SK-N-SH treated with all-trans-retinoic acid at 6 μM for 48 hours (cell line): ENCODE measurements at regions not wholly inside any gene's neighbourhood (a gene's known extent, or its start where the extent isn't known, plus 50 kb on each side); places are given as distances from the start of the nearest gene placed in this dataset.

Experiments used
- ARNTL ChIP-seq: fragments of 450-650 bp; formaldehyde crosslinking; IDR thresholded peaks from 2 replicates; pipeline ENCODE4 v1.5.0; 2020; ENCODE audit warnings: low read depth, mild to moderate bottlenecking, moderate library complexity, borderline replicate concordance
- BACH2 ChIP-seq: fragments of 250-450 bp; sonication (Bioruptor Pico); IDR thresholded peaks from 2 replicates; pipeline ENCODE4 v1.9.0; 2021; ENCODE audit warnings: mild to moderate bottlenecking, borderline replicate concordance
- CSDC2 ChIP-seq: fragments of 250-450 bp; sonication (Bioruptor Pico); IDR thresholded peaks from 2 replicates; pipeline ENCODE4 v1.5.0; 2020; ENCODE audit warnings: mild to moderate bottlenecking, moderate library complexity
- SNAI2 ChIP-seq: fragments of 250-450 bp; sonication (Bioruptor Pico); IDR thresholded peaks from 2 replicates; pipeline ENCODE4 v1.5.0; 2020; ENCODE audit warnings: mild to moderate bottlenecking, moderate library complexity
- TCF4 ChIP-seq: fragments of 250-450 bp; sonication (Bioruptor Pico); IDR thresholded peaks from 2 replicates; pipeline ENCODE4 v1.8.0; 2021; ENCODE audit warnings: mild to moderate bottlenecking, moderate library complexity, borderline replicate concordance
- TOX ChIP-seq: fragments of 250-450 bp; sonication (Bioruptor Pico); IDR thresholded peaks from 2 replicates; pipeline ENCODE4 v1.8.0; 2021; ENCODE audit warnings: mild to moderate bottlenecking, moderate library complexity, borderline replicate concordance
- ZFP30 ChIP-seq: fragments of 450-650 bp; formaldehyde crosslinking; IDR thresholded peaks from 2 replicates; pipeline ENCODE4 v1.5.0; 2022; ENCODE audit warnings: mild to moderate bottlenecking, moderate library complexity
- ZNF8 ChIP-seq: fragments of 450-650 bp; formaldehyde crosslinking; IDR thresholded peaks from 2 replicates; pipeline ENCODE4 v1.5.0; 2020; ENCODE audit warnings: mild to moderate bottlenecking, moderate library complexity
- TF ChIP-seq, protein P1 (sequence below): fragments of 250-450 bp; sonication (Bioruptor Pico); IDR thresholded peaks from 2 replicates; pipeline ENCODE4 v1.5.1; 2020; ENCODE audit warnings: low read depth, mild to moderate bottlenecking, moderate library complexity
- TF ChIP-seq, protein P2 (sequence below): fragments of 250-450 bp; sonication (Bioruptor Pico); IDR thresholded peaks from 2 replicates; pipeline ENCODE4 v1.8.0; 2020; ENCODE audit warnings: mild to moderate bottlenecking, moderate library complexity, borderline replicate concordance
- TF ChIP-seq, protein P3 (sequence below): fragments of 250-450 bp; sonication (Bioruptor Pico); IDR thresholded peaks from 2 replicates; pipeline ENCODE4 v1.5.0; 2020; ENCODE audit warnings: mild to moderate bottlenecking, moderate library complexity

DNA sequence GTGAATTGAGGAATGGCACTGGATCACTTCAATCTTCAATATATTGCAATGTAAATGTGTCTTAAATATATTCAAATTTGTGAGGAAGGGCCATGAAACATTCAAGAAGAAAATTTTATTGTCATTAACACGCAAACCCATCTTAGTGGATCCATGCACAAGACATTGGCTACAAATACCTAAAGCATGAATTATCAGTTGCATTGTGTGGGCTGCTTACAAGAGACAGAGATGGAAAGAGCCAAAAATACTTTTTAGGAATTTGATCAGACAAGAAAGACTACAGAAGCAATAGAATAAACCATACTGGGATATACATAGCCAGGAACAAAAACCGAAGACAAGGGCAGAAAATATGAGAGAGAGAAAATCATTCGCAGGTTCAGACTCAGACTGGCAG is 616.2 kb upstream of the GRIA3 start:
- no peak for TF ChIP-seq ARNTL (CRISPR knock-in tag)
- no peak for TF ChIP-seq ZNF8 (CRISPR knock-in tag)
- no peak for TF ChIP-seq ZFP30
- TF ChIP-seq SNAI2 (CRISPR knock-in tag), result no peak
- no peak for TF ChIP-seq TCF4 (CRISPR knock-in tag)
- no peak for TF ChIP-seq TOX (CRISPR knock-in tag)
- TF ChIP-seq, protein P1, sequence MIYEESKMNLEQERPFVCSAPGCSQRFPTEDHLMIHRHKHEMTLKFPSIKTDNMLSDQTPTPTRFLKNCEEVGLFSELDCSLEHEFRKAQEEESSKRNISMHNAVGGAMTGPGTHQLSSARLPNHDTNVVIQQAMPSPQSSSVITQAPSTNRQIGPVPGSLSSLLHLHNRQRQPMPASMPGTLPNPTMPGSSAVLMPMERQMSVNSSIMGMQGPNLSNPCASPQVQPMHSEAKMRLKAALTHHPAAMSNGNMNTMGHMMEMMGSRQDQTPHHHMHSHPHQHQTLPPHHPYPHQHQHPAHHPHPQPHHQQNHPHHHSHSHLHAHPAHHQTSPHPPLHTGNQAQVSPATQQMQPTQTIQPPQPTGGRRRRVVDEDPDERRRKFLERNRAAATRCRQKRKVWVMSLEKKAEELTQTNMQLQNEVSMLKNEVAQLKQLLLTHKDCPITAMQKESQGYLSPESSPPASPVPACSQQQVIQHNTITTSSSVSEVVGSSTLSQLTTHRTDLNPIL, result no peak
- TF ChIP-seq, protein P2, sequence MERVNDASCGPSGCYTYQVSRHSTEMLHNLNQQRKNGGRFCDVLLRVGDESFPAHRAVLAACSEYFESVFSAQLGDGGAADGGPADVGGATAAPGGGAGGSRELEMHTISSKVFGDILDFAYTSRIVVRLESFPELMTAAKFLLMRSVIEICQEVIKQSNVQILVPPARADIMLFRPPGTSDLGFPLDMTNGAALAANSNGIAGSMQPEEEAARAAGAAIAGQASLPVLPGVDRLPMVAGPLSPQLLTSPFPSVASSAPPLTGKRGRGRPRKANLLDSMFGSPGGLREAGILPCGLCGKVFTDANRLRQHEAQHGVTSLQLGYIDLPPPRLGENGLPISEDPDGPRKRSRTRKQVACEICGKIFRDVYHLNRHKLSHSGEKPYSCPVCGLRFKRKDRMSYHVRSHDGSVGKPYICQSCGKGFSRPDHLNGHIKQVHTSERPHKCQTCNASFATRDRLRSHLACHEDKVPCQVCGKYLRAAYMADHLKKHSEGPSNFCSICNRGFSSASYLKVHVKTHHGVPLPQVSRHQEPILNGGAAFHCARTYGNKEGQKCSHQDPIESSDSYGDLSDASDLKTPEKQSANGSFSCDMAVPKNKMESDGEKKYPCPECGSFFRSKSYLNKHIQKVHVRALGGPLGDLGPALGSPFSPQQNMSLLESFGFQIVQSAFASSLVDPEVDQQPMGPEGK (CRISPR knock-in tag), result no peak
- no peak for TF ChIP-seq BACH2 (CRISPR knock-in tag)
- no peak for TF ChIP-seq CSDC2 (CRISPR knock-in tag)
- TF ChIP-seq, protein P3, sequence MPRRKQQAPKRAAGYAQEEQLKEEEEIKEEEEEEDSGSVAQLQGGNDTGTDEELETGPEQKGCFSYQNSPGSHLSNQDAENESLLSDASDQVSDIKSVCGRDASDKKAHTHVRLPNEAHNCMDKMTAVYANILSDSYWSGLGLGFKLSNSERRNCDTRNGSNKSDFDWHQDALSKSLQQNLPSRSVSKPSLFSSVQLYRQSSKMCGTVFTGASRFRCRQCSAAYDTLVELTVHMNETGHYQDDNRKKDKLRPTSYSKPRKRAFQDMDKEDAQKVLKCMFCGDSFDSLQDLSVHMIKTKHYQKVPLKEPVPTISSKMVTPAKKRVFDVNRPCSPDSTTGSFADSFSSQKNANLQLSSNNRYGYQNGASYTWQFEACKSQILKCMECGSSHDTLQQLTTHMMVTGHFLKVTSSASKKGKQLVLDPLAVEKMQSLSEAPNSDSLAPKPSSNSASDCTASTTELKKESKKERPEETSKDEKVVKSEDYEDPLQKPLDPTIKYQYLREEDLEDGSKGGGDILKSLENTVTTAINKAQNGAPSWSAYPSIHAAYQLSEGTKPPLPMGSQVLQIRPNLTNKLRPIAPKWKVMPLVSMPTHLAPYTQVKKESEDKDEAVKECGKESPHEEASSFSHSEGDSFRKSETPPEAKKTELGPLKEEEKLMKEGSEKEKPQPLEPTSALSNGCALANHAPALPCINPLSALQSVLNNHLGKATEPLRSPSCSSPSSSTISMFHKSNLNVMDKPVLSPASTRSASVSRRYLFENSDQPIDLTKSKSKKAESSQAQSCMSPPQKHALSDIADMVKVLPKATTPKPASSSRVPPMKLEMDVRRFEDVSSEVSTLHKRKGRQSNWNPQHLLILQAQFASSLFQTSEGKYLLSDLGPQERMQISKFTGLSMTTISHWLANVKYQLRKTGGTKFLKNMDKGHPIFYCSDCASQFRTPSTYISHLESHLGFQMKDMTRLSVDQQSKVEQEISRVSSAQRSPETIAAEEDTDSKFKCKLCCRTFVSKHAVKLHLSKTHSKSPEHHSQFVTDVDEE (CRISPR knock-in tag), result no peak
